HG03097 (cell line): ENCODE measurements at regions not wholly inside any gene's neighbourhood (a gene's known extent, or its start where the extent isn't known, plus 50 kb on each side); places are given as distances from the start of the nearest gene placed in this dataset.

Experiments
- ATAC-seq: cut with Tn5 transposase; IDR thresholded peaks from one replicate; pipeline ENCODE4 v1.9.1; 2021; ENCODE audit not compliant: unreplicated experiment, low FRiP score

DNA sequence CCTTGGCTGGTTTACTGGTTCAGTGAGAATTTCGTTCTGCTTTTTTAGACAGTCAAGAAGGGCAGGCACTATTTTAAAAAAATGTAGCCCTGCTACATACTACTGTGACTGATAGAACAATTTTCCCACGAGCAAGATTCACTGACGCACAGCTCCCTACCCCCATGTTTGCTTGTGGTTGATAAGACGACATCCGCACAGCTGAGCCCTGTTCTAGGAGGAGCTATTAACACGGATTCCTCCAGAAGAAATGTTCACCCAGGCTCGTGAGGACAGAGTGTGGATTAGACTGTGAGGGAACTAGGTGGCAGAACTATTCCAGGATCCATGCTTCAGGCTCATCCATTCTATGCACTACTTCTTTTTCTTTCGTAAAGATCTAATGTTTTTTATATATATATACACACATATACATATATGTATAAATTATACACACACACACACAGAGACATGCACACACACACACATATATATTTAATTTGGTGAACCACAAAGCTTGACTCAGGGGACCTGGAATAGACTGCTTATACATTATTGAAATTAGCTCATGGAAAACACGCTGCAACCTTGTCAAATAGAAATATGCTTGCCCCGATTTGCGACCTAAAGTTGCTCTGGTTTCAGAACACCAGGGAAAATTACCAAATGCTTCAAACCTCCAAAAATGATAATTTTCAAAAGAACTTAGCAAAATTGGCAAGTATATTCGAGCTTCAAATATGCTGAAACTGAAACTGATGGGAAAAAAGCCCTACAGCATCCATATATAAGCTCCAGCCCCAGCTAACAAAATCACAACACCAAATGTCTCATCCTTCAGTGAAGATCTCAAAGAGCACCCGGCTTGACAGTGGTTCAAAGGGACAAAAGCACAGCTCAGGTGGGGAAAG, 370.4 kb downstream of the SOCS6 start:
- ATAC-seq: no peak

DNA sequence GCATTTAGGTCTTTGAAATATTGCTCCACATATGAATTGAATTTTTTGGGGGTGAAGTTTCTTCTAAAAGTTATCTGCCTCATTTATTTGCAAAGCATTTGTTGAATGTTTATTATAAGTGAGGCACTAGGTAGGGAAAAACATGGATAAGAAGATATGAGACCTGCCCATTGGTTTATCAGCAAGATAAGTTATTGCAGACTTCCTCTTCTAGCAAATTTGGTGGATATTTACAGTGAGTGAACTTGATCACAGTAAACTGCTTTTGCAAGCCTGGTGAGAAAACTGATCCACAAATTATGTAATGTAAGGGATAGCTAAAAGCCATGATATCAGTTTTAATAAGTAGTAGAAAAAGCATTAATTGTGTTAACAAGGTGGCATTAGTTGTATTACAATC, 364.8 kb downstream of the SOCS6 start:
- no peak for ATAC-seq

DNA sequence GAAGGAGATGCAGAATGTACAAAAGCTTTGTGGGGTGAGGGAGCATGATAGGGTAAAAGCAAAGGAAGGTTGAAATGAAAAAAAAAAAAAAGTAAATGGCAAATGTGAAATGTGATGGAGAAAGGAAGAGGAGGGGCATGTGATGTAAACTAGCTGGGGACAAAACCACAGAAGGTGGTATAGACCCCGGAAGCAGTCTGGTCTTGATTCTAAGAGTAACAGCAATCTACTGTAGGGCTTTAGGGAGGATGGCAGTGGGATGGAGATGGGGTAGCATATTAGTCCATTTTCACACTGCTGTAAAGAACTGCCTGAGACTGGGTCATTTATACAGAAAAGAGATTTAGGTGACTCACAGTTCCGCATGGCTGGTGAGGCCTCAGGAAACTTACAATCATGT, 362.0 kb downstream of the SOCS6 start:
- ATAC-seq: no peak

DNA sequence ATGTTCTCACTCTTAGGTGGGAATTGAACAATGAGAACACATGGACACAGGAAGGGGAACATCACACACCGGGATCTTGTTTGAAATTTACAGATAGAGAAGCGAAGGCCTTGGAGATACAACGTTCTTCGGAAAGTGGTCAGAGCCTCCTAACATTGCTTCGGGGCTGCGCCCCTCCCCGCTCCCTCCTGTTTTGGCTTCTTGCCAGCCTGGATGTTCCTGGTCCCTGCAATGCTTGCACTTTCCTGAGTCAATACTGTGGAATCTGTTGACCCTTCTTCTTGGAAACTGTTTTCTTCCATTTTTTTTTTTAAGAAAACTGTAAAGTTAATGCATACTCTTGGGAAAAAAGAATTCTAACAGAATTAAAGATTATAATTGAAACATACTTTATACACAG, 360.8 kb downstream of the SOCS6 start:
- no peak for ATAC-seq

DNA sequence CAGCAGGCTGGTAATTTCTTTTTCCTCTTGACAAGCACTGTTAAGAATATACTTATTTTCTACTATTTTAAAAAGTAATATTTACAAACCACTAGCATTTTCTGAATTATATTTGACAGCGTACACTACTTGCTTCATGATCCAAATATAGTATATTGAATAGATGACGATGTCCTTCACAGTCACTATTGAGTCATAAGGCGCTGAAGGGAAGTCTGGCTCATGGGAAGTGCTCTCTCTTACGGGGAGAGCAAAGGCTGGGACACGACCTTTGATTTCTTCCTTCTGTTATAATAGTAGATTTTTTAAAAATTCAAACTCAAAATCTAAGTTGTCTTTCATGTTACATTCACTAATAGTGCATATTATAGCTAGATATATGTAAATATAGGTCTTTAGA, 357.1 kb downstream of the SOCS6 start:
- no peak for ATAC-seq

DNA sequence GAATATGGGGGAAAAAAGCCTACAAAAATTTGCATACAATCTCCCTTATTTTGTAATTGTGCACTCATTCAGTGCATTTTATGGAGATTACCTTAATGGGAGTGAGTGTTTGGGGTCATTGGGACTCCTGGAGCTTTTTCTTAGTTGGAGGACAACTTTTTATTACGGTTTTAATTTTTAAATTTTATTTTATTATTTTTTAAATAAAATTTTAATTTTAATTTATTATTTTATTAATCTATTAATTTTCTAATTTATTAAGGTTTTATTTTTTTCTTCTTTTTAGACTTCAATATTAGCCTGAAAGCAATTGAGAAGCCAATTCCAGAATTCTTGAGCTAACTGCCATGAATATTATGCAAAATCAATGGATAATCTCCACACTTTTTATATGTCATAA, 355.0 kb downstream of the SOCS6 start:
- no peak for ATAC-seq

DNA sequence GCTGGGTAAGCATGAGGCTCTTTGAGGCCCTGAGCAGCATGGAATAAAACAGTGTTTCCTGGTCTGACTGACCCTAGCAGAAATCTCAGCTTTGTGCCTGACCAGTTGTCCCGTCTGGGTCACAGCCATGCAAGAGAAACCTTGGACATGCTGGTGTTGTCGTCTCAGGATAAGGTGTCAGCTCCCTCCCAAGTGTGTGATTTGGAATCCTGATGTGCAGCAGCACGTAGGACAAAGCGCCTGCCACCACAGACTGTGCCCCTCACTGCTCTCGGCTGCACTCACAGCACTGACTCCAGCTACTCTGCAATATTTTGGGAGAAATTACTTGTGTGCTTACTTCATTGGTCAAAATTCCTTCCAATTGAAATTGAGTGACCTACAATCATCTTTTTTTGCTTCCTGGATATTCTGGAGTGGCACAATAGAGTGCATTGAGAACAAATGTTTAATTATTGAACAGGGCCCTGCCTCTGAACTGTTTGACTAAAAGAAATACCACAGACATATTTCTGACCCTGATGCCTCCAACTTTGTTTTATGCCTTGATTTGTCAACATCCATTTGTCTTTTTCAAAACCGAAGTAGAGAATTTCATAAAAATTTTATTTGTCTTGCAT, 352.4 kb downstream of the SOCS6 start:
- ATAC-seq: no peak

DNA sequence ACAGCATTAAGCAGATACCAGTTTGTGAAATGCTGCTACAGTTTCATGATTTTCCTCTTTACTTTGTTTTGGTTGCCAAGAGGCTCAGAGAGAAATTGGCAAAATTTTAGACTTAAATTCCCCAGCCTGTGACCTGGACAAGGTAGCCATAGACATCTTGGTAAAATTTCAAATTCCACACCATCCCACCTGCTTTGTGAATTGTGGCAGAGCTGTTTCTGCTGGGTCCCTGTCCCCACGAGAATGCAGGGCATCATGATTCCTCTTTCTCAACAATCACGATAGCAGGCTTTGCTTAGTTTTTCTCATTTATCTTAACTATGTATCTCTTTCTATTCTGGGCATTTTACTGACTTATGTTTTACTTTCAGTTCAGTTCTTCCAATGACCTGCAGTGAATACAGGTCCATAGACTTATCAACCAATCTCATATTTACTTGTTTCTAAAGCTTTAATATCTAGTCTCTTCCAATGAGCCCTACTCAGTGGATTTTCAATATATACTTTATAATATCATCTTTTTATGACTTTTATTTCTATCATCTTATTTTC, 351.6 kb downstream of the SOCS6 start:
- no peak for ATAC-seq

DNA sequence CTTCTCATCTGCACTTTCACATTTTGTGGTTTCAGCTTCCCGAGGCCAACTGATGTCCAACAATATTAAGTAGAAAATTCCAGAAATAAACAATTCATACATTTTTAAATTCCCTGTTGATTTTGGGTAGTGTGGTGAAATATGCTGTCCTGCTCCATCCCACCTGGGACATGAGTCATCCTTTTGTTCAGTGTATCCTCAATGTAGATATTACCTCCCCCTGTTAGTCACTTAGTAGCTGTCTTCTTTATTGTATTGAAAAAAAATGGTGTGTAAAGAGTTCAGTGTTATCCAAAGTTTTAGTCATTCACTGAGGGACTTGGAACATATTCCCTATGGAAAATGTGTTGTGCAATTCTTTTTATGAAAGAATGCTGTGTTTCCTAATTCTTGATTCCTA, 348.1 kb downstream of the SOCS6 start:
- ATAC-seq: no peak

DNA sequence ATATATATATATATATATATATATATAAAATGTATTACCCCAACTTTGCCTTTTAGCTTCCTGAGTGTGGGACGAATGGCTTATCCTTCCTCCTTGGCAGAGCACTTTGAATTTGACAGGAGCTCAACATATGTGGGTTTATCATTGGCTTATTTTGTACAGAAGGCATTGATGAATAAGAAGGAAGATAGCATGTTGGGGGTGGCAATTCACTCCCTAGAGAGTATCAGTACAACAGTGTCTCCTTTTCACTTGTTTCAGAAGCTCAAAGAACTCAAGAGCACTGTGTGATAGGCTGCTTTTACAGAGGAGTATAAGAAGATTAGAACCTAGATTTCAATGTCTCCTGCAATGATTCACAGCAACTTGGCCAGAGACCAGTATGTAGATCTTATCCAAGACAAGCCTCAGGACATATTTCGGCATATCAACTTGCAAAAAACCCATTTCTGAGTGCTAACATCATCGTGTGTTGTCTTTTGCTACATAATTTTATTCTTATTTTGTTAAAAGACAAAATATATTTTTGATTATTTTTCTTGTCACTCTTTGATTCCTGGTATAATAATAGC, 345.8 kb downstream of the SOCS6 start:
- ATAC-seq: no peak

DNA sequence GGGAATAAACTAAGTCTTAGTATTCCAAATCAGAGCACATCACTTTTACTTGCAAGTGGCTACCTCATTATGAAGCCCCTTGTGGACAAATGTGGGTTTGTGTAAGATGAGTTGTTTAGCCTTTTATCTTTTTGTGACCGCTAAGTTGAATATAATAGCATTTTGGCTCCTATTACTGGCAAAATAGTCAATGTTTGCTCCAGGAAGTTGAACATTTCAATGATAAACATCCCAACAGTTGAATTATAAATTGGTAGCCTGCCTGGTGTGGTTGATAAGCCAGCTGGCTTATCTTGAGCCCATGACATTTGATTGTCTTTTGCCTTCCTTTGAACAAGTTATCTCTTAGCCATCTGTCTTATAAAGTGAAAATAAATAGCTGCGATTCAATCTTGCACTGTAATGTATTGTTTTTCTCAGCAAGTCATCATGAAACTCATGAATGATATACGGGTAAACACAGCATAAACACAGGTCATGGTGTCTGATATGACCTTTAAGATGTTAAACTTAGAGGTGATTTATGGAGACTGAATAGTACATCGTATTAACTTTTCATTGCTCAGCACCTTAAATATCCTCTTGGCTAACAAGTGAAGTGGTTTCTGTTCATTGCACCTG, 338.4 kb downstream of the SOCS6 start:
- ATAC-seq: no peak

DNA sequence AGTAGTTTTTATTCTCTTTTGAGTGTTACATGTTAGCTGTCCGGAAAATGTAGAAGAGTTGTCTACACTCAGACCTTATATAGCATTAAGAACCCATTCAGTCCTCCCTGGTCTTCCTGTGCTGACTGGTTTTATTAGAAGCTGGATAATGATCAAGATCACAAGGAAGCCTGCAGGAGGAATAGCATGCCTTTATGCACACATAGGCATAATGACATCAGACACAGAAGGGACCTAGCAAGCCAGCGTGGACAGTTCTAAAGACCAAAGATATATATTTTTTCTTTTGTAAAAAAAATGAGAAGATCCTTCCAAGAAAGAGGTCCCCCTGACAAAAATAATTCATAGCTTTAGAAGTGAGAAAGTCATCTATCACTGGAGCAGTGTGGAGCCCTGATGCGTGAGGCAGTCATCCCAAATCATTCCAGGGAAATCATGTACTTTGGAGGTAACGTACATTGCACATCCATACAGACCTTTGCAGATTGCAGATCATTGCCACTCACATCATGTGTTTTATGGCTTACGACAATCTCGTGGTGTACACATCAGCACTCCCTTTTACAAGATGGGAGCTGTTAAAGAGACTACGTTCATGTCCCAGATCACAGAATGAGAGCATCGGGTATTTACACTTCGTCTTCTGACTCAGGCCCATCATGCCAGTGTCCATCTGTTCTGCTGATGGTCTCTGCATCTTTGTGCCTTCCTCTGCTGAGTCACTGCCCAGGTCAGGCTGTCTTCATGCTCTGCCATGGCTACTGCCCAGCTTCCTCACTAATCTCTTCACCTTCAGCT, 334.0 kb downstream of the SOCS6 start:
- no peak for ATAC-seq

DNA sequence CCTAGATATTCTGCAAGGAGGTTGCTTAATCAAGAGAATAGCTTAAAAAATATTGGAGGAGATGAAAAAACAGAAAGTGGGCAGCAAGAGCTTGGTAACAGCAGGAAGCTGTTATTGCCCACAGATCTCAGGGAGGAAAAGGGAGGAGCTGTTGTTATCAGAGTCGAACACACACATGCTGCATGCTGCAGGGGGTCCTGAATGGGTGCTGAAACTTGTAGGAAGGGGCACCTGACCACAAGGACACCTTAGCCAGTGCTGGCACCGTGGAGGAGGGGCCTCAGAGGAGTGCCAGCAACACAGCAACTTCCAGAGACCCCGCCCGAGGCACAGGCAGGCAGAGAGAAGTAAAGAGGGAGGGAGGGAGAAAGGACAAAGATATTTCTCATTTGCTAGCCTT, 332.9 kb downstream of the SOCS6 start:
- ATAC-seq: no peak

DNA sequence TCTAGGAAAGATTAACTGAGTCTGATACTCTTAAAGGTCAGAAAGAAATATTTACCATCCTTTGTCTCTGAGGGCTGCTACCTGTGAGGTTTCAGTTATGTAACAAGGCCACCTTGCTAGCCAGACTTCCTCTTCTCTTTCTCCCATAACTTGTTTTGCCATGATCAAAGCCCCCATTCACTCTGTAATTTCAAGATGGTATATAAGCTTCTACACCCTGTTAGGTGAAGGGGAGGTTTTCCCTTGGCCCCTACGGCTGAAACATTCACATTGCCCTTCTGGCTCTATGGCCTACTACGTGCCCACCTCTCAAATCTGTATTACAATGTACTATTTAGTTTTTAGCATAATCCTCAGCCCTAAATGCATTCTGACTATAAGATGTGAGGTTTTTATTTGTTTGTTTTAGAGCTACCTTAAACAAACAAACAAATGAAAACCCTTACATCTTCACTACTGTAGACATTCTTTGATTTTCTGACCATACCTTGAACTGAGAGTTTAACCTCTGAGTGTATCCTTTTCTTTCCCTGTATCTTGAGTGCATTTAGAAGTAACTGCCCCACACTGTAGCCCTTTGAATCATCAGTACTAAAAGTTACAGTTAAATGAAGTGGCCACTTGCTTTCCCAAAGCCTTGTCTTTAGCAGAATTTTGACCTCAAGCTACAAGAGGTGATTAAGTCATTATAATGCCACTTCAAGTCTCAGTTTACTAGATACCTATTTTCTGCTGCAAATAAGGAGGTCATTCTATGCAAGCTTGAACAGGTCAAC, 332.2 kb downstream of the SOCS6 start:
- ATAC-seq: no peak

DNA sequence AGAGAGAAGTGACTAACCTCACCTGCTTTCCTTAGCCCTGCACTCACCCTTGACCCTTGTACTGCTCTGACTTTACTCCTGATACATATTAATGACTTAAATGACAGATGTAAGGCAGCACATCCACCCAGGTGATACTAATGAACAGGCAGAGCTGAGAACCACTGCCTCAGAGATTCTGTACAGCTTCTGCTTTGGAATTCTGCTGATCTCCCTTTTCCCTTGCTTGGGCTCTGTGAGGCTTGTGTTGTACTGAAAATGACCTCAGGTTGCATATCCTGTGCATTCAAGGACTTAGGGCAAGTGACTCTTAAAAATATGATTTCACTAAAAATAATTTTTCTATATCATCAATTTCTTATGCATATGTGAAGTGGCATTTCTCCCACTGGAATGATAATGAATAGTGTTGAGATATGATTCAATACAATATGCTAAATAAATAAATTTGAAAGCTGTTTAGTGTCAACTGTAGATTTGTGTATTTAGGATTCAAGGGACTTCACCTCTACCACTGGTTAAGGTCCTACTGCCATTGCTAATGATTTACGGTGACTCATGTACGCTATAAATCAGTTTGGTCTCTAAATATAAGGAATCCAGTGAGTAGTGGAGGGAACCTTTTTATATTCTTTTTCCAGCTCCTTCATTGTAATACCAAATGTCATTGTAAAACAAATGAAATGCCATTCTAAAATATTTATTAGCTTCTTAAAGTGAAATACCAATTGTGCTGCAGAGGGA, 328.3 kb downstream of the SOCS6 start:
- no peak for ATAC-seq

DNA sequence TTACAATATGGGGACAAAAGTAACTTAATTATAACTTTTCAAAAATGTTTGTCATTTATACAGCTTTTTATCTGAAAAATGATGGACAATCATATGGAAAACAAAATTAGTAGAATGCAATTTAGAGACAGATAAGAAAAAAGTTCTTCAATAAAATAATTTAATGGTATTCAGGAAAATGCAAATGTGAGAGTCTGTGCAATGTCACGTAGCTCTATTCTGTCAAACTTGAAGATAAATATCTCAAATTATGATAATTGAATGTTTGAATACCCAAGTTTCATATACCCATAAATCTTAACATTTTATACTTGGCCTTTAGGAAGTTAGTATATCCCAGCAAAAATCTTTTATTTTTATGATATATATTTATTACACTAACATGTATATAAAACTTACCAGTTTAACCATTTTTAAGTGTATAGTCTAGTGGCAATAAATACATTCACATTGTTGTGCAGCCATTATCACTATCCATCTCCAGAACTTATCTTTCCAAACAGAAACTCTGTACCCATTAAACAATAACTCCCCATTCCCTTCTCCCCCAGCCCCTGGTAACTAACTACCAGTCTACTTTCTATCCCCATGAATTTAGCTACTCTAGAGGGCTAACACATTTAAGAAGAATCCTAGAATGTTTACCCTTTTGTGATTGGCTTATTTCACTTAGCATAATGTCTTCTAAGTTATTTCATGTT, 311.5 kb downstream of the SOCS6 start:
- no peak for ATAC-seq

DNA sequence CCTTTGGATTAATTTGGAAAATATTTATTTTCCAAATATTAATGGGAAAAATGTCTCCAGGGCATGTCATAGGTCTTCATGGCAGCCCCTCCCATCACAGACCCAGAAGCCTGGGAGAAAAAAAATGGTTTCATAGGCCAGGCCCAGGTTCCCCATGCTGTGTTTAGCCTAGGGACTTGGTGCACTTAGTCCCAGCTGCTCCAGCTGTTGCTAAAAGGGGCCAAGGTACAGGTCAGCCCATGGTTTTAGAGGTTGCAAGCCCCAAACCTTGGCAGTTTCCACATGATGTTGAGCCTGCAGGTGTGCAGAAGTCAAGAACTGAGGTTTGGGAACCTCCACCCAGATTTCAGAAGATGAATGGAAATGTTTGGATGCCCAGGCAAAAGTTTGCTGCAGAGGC, 309.6 kb downstream of the SOCS6 start:
- no peak for ATAC-seq

DNA sequence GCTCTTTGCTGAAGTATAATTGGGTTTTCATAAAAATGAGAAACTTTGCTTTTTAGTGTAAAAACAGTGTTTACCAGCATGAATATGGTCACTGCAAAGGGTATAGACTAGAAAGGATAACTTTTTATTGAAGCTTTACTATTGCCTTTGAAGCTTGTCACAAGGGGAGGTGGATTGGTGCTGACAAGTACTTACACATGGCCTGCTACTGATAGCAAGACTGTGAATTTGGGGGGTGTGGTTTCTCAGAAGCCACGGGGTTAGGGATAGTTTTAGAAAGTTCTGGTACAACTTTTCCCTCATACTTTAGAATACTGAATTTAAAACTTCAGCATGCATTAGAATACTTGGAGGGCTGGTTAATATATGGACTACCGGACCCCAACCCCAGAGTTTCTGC, 294.1 kb downstream of the SOCS6 start:
- no peak for ATAC-seq
